Gastrocnemius medialis (tissue), 4 donors: ENCODE measurements at regions not wholly inside any gene's neighbourhood (a gene's known extent, or its start where the extent isn't known, plus 50 kb on each side); places are given as distances from the start of the nearest gene placed in this dataset.

Experiments used
- ATAC-seq, 2 donors: fragments of 150-250 bp; one replicate each; pipeline ENCODE4 v1.9.1; 2016
- DNase-seq, 2 donors: peaks; one replicate each; pipeline ENCODE4 v3.0.0-alpha.2; 2019
- H3K27ac ChIP-seq, 4 donors: fragments of 200-600 bp; sonication (generic); 1 replicate in 1 of 4; 2 replicates in 3 of 4; pipeline ENCODE4 v1.5.1; 2016 to 2018; ENCODE audit warnings: mild to moderate bottlenecking in 2 of 4, moderate library complexity in 1 of 4
- H3K27me3 ChIP-seq, 3 donors: fragments of 200-600 bp; sonication (generic) in 2 of 3; 1 replicate in 1 of 3; 2 replicates in 2 of 3; pipeline versions ENCODE4 v1.5.1 to v1.6.0; 2016 to 2019; ENCODE audit warnings: mild to moderate bottlenecking in 1 of 3, moderate library complexity in 1 of 3
- H3K36me3 ChIP-seq, 2 donors: fragments of 200-600 bp; sonication (generic) in 1 of 2; one replicate each; pipeline ENCODE4 v1.5.1; 2017 to 2018
- H3K4me1 ChIP-seq, 2 donors: fragments of 200-600 bp; sonication (generic) in 1 of 2; one replicate each; pipeline ENCODE4 v1.5.1; 2016 to 2017; ENCODE audit warnings: mild to moderate bottlenecking in 2 of 2
- H3K4me3 ChIP-seq, 4 donors: fragments of 200-600 bp; sonication (generic) in 3 of 4; 1 replicate in 1 of 4; 2 replicates in 3 of 4; pipeline ENCODE4 v1.5.1; 2016 to 2019; ENCODE audit warnings: mild to moderate bottlenecking in 2 of 4
- H3K9me3 ChIP-seq, 3 donors: fragments of 200-600 bp; sonication (generic) in 2 of 3; 1 replicate in 1 of 3; 2 replicates in 2 of 3; pipeline ENCODE4 v1.5.1; 2016 to 2019
- CTCF ChIP-seq, 5 experiments: fragments of 450-650 bp in 3 of 5; fragments of 200-600 bp in 2 of 5; sonication (generic) in 2 of 5; IDR thresholded peaks in 4 of 5; conservative IDR thresholded peaks in 1 of 5; 1 replicate in 4 of 5; 2 replicates in 1 of 5; pipeline ENCODE4 v1.5.1; 2016 to 2019; ENCODE audit warnings: antibody characterized with exemption in 5 of 5, mild to moderate bottlenecking in 3 of 5, moderate library complexity in 3 of 5
- POLR2A ChIP-seq, 2 donors: fragments of 450-650 bp; IDR thresholded peaks; one replicate each; pipeline ENCODE4 v1.6.1; 2017; ENCODE audit warnings: antibody characterized with exemption in 2 of 2, mild to moderate bottlenecking in 2 of 2, moderate library complexity in 2 of 2
- in situ Hi-C, 4 donors: fragments of 200-750 bp; cut with MboI; loops; one replicate each; pipeline versions ENCODE4 v1.15.0 to v1.8.0; 2017; ENCODE audit warnings: low sequenced_read_pairs in 4 of 4
- intact Hi-C: fragments of 100-400 bp; cut with DNase I; formaldehyde crosslinking; loops from one replicate; pipeline ENCODE4 v1.15.1; 2023; ENCODE audit warnings: low total_unique reads

- H3K4me1 ChIP-seq, result no peaks in the 10 kb centered on the region
- H3K4me3 ChIP-seq, result no peak overlapping the region
- no peak for TF ChIP-seq POLR2A (IDR thresholded peaks at IDR 0.05)
- TF ChIP-seq CTCF (IDR thresholded peaks at IDR 0.05 in 4 of 5, conservative IDR thresholded peaks at IDR 0.05 in 1 of 5), result no peak
- H3K27me3 ChIP-seq, result peaks cover 0 to 5% (median 0%) of the 10 kb centered on the region in 3 donors
- H3K36me3 ChIP-seq, result no peaks in the 10 kb centered on the region
- no peaks in the 10 kb centered on the region for H3K9me3 ChIP-seq
- in situ Hi-C loops, result no loop called here
- DNase-seq (no peak), ATAC-seq (no peak)
- no peak overlapping the region for H3K27ac ChIP-seq
- intact Hi-C loops, result no loop called here
These were observed 123.3 kb downstream of the AXIN2 start for GRCh38 chr17:65438173-65438572.

DNA sequence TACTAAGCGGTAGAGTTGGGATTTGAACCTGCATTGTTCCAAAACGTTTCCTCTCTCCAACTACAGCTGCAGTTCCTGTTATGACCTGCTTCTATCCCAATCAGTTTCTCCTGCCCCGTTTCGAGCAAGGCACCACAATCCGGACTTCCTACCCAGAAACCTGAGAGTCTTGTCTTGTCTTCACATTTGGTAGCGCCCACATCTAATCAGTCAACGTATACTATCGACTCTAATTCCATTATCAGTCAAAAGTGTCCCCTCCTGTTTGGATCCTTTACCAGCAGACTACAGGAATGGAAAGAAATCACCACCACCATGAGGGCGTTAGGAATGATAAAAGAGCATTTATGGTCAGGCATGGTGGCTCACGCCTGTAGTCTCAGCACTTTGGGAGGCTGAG, 124.6 kb downstream of the AXIN2 start:
- Histone ChIP-seq H3K36me3 (no peaks in the 10 kb centered on the region), H3K4me3 (no peak overlapping the region), H3K27me3 (peaks cover 0 to 5% (median 0%) of the 10 kb centered on the region in 3 donors), H3K27ac (no peak overlapping the region), H3K9me3 (no peaks in the 10 kb centered on the region), H3K4me1 (no peaks in the 10 kb centered on the region)
- ATAC-seq, result no peak
- DNase-seq, result no peak
- in situ Hi-C loops, result no loop called here
- intact Hi-C loops, result no loop called here
- TF ChIP-seq POLR2A (IDR thresholded peaks at IDR 0.05) (no peak), CTCF (IDR thresholded peaks at IDR 0.05 in 4 of 5, conservative IDR thresholded peaks at IDR 0.05 in 1 of 5) (no peak)

DNA sequence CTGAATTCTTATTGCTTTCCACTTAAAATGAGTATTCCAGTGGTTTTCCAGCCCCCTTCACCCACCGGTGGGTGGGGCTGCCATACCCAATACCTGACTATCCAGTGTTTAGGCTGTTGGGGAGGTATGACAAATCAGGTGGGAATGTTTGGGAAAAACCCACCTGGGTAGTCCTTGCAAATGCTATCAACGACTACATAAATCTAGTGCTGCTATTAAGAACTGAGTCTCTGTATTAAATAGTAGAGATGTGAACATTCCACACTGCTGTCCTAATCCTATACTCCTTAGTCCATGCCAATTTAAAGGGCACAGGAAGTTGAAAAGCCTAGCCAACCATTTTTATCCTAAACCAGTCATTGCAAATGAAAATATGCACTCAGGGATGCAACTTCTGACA, 126.6 kb downstream of the AXIN2 start:
- Histone ChIP-seq H3K27me3 (peaks cover 0 to 5% (median 0%) of the 10 kb centered on the region in 3 donors), H3K4me3 (no peak overlapping the region), H3K9me3 (no peaks in the 10 kb centered on the region), H3K27ac (no peak overlapping the region), H3K36me3 (no peaks in the 10 kb centered on the region), H3K4me1 (no peaks in the 10 kb centered on the region)
- no peak for DNase-seq
- intact Hi-C loops, result no loop called here
- ATAC-seq, result no peak
- no peak for TF ChIP-seq CTCF (IDR thresholded peaks at IDR 0.05 in 4 of 5, conservative IDR thresholded peaks at IDR 0.05 in 1 of 5)
- no peak for TF ChIP-seq POLR2A (IDR thresholded peaks at IDR 0.05)
- in situ Hi-C loops, result no loop called here

- H3K4me1 ChIP-seq, result no peaks in the 10 kb centered on the region
- TF ChIP-seq CTCF (IDR thresholded peaks at IDR 0.05 in 4 of 5, conservative IDR thresholded peaks at IDR 0.05 in 1 of 5), result no peak
- no peaks in the 10 kb centered on the region for H3K36me3 ChIP-seq
- no peak overlapping the region for H3K4me3 ChIP-seq
- H3K27ac ChIP-seq, result no peak overlapping the region
- DNase-seq (no peak), ATAC-seq (no peak)
- in situ Hi-C loops (no loop called here), intact Hi-C loops (no loop called here)
- H3K9me3 ChIP-seq, result no peaks in the 10 kb centered on the region
- peaks cover 0 to 5% (median 0%) of the 10 kb centered on the region in 3 donors for H3K27me3 ChIP-seq
These were observed 127.2 kb downstream of the AXIN2 start for GRCh38 chr17:65434251-65434650.

DNA sequence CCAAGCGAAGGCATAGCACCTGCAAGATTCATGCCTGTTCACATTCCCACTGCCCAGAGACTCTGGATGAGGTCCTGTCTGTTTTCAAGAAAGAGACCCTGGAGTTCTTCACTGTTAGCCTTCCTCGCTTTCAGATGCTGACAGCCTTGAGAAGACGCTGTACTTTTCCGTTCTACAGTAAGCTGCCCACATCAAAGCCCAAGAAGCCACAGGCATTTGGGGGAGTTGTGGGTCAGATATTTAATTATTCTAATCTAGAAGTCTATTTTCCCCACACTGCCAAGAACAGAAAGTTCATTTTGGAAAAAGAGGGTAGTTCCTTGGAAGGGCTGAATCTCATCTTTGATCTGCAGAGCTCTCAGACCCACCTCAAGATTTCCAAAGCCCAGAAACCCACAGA, 127.9 kb downstream of the AXIN2 start:
- in situ Hi-C loops, result no loop called here
- no peak overlapping the region for H3K4me3 ChIP-seq
- H3K4me1 ChIP-seq, result no peaks in the 10 kb centered on the region
- H3K9me3 ChIP-seq, result no peaks in the 10 kb centered on the region
- ATAC-seq, result no peak
- H3K27me3 ChIP-seq, result peaks cover 0 to 5% (median 0%) of the 10 kb centered on the region in 3 donors
- TF ChIP-seq CTCF (IDR thresholded peaks at IDR 0.05 in 4 of 5, conservative IDR thresholded peaks at IDR 0.05 in 1 of 5), result no peak
- TF ChIP-seq POLR2A (IDR thresholded peaks at IDR 0.05), result no peak
- intact Hi-C loops, result no loop called here
- DNase-seq, result no peak
- no peak overlapping the region for H3K27ac ChIP-seq
- H3K36me3 ChIP-seq, result no peaks in the 10 kb centered on the region
